ENCODE measurements at regions not wholly inside any gene's neighbourhood (a gene's known extent, or its start where the extent isn't known, plus 50 kb on each side); places are given as distances from the start of the nearest gene placed in this dataset.

DNA sequence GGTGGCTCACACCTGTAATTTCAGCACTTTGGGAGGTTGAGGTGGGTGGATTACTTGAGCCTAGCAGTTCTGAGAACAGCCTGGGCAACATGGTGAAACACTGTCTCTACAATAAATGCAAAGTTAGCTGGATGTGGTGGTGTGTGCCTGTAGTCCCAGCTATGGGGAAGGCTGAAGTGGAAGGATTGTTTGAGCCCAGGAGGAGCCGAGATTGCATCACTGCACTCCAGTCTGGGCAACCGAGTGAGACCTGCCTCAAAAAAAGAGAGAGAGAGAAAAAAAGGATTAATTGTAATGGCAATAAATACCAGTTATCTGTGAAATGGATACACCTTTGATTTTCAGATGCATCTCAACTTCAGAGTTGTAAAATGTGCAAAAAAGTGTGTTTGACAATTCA is 58.8 kb downstream of the SPRY1 start:
- no peak for DNase-seq (ENCODE audit: low spot score)

DNA sequence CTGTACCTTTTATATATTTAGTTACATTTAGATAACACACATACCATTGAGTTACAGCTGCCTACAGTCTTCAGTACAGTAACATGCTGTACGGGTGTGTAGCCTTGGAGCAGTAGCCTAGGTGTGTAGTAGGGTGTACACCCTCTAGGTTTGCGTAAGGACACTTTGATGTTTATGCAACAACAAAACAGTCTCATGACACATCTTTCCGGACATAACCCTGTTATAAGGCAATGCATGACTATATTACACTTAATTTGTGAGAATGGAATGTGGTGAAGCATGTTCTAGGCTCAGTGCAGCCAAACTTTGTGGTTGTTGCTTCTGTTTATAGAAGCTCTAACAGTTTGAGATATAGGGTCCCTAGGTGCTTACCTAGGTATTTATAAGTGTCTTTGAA is 65.4 kb downstream of the SPRY1 start:
- DNase-seq (ENCODE audit: low spot score), result no peak

- no peak for DNase-seq (ENCODE audit: low spot score)
These were observed 67.3 kb downstream of the SPRY1 start for GRCh38 chr4:123463869-123464268.

- DNase-seq (ENCODE audit: low spot score), result no peak
These were observed 68.8 kb downstream of the SPRY1 start for GRCh38 chr4:123465416-123465815.

DNA sequence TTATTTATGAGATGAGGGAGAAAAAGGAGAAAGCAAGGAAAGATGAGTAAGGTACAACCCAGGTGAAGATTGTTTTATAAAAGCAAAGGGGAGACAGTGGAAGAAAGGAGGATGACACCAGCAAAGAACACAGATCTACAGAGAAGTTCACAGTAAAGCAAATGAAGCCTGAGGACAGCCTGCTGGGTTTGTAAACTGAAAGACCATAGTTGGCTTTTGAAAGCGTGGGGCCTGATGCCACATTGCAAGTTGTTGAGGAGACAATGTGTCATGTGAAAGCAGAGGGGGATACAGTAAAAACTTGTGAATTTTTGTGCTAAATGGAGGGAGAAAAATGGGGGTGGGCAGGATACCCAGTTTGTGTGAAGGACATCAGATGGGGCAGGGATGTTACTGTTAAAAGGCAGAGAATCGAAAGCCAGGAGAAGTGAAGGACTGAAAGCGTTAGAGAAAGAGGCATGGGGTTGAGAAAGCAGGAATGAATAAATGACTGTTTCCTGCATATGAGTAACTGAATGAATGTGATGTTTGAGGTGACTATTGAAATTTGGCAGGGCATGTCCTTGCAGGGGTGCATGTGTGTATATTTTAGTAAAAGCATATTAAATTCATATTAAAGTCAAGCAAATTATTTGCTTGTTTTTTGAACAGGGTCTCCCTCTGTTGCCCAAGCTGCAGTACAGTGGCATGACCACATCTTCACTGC is 69.6 kb downstream of the SPRY1 start:
- DNase-seq (ENCODE audit: low spot score), result no peak

- no peak for DNase-seq (ENCODE audit: low spot score)
These were observed 72.0 kb downstream of the SPRY1 start for GRCh38 chr4:123468479-123469031.

GRCh38 chr4:123469245-123469644 is 72.7 kb downstream of the SPRY1 start:
- DNase-seq (ENCODE audit: low spot score), result no peak

DNA sequence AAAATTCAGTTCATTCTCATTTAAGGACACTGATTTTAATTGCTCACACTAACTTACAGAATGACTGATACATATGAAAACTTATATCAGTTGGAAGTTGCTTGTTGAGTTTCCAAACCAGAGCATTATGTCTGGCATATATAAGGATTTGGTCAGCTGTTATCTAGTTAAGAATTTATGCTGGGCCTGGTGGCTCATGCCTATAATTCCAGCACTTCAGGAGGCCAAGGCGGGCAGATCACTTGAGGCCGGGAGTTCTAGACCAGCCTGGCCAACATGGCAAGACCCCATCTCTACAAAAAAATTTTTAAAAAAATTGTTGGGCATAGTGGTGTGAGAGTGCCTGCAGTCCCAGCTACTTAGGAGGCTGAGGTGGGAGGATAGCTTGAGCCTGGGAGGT is 73.1 kb downstream of the SPRY1 start:
- no peak for DNase-seq (ENCODE audit: low spot score)

DNA sequence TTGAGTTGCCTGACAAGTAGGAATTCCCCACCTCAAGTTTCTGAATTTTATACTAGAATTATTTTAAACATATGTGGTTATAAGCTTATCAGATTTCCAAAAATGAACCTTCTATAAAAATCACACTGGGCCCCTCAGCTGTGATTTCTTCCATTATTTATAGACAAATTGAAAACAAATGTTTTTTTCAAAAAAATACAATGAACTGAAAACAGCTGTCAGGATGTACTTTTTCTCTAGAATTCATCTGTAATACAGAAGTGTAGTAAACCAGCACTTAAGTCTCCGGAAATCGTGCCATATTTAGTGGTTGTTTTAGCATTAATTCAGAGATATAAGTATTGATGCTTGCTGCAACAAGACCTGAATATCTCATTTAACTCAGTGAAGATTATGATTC is 74.0 kb downstream of the SPRY1 start:
- DNase-seq (ENCODE audit: low spot score), result no peak

GRCh38 chr4:123471655-123472369 is 75.2 kb downstream of the SPRY1 start:
- no peak for DNase-seq (ENCODE audit: low spot score)

- DNase-seq (ENCODE audit: low spot score), result no peak
These were observed 78.2 kb downstream of the SPRY1 start for GRCh38 chr4:123474817-123475216.

GRCh38 chr4:123476089-123476488 is 79.5 kb downstream of the SPRY1 start:
- DNase-seq (ENCODE audit: low spot score), result no peak

GRCh38 chr4:123477711-123478209 is 81.2 kb downstream of the SPRY1 start:
- no peak for DNase-seq (ENCODE audit: low spot score)

DNA sequence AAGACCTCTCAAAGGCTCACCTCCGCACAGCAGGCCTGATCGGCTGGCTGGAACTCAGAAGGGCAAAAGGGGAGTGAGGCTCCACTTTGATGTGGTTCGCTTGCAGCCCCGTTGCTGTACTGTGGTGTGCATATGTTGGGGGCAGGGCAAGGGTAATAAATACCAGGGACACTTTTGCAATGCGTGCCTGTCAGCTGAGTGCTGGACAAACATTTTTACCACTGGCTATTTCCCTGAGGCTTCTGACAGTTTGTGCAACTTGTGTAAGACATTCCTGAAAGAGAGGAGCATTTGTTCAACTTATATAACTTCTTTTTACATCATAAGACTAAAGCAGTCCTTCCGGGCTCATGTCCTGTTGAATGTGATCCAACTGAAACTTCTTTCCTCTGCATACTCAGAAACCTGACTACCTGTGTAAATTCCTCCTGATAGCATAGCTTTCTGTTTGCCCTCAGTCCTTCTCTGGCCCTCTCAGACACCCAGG is 82.3 kb downstream of the SPRY1 start:
- DNase-seq (ENCODE audit: low spot score), result no peak

- no peak for DNase-seq (ENCODE audit: low spot score)
These were observed 83.3 kb downstream of the SPRY1 start for GRCh38 chr4:123479944-123480343.

- peak; percentile 51 for DNase-seq (ENCODE audit: low spot score)
These were observed 84.3 kb downstream of the SPRY1 start for GRCh38 chr4:123480706-123481418.

- no peak for DNase-seq (ENCODE audit: low spot score)
These were observed 85.1 kb downstream of the SPRY1 start for GRCh38 chr4:123481717-123482116.

DNA sequence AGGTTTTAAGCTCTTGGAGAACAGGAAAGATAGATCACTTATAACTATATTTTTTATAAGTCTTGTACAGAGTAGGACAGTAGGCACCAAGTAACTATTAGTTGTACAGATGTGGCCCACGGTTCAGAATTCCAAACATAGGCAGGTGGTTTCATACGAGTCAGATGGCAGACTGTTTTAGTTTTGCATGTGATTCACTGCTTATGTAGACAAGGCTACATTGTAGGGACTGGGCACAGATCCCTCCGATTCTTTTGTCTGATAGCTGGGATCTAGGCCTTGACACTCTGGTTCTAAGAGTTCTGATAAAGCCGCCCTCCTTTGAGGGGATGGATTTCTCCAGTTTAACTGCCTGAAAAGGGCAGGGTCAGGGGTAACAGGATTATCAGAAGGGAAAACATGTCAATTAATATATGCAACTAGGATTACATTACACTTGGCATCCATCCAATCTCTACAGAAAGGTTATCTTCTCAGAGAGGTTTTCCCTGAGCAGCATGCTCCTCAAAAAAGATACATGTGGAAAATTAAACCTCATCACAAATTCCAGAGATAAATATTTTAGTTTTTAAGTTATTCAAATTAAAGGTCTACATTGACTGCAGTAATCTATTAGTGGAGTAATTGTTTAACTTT is 87.8 kb downstream of the SPRY1 start:
- no peak for DNase-seq (ENCODE audit: low spot score)

GRCh38 chr4:123485601-123486000 is 89.0 kb downstream of the SPRY1 start:
- DNase-seq (ENCODE audit: low spot score), result no peak

GRCh38 chr4:123488916-123489315 is 92.3 kb downstream of the SPRY1 start:
- DNase-seq (ENCODE audit: low spot score), result peak; percentile 34

DNA sequence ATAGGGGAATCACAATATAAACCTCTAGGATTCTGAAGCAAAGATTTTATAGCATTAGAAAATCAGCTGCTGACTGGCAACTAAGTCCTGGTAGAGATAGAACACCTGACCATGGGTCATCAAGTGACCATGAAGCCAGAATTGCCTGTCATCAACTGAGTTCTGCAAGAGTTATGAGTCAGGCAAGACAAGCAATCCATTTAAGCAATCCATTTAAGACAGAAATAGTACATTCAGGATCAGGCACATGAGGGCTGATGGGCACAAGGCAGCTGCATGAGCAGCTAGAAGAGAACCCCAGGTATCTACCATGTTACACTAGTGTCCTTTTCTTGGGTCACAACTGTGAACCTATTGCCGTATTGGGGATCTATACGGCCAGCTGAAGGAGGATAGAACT is 98.9 kb downstream of the SPRY1 start:
- DNase-seq (ENCODE audit: low spot score), result peak; percentile 16

- DNase-seq (ENCODE audit: low spot score), result no peak
These were observed 99.8 kb downstream of the SPRY1 start for GRCh38 chr4:123496421-123496820.

All from AG08396 (cell line).